IPS-NIHi11 (cell line): ENCODE measurements at regions not wholly inside any gene's neighbourhood (a gene's known extent, or its start where the extent isn't known, plus 50 kb on each side); places are given as distances from the start of the nearest gene placed in this dataset.

ENCODE experiments used
- DNase-seq: peaks from one replicate; pipeline ENCODE4 v3.0.0; 2012; ENCODE audit warnings: mixed read lengths, low spot score

- no peak for DNase-seq
Measured at GRCh38 chr9:32319312-32319929, 65.0 kb upstream of the ACO1 start.

DNA sequence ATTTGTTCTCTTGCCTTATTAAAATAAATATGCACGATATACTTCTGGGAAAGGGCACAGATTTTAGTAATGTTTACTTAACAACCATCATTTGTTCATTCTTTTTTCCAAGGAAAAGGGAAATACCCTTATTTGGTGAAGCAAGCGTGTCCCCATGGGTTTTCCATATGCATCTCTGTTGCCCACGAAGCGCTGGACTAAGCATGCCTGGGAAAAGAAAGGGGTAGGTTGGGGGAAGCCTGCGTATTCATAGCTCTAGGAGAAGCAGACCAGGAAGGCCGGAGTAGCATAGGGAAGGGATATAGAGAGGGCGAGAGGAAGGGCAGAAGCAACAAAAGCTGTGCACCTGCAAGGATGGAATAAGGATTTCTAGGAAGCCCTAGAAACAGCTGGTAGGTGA, 61.8 kb upstream of the ACO1 start:
- no peak for DNase-seq

GRCh38 chr9:32326146-32326545, 58.3 kb upstream of the ACO1 start:
- DNase-seq, result no peak

GRCh38 chr9:32331240-32331639, 53.2 kb upstream of the ACO1 start:
- DNase-seq, result no peak

GRCh38 chr9:32334112-32334511, 50.3 kb upstream of the ACO1 start:
- DNase-seq, result no peak
